Right lobe of liver (tissue), 4 donors: ENCODE measurements at regions not wholly inside any gene's neighbourhood (a gene's known extent, or its start where the extent isn't known, plus 50 kb on each side); places are given as distances from the start of the nearest gene placed in this dataset.

ENCODE experiments used
- CTCF ChIP-seq, 4 donors: fragments of 200-600 bp in 3 of 4; fragments of 450-650 bp in 1 of 4; IDR thresholded peaks; one replicate each; pipeline versions ENCODE4 v1.5.1 to v1.8.0; 2016 to 2022; ENCODE audit warnings: antibody characterized with exemption in 4 of 4, mild to moderate bottlenecking in 2 of 4
- POLR2A ChIP-seq: fragments of 450-650 bp; IDR thresholded peaks from one replicate; pipeline ENCODE4 v1.6.1; 2017; ENCODE audit warnings: antibody characterized with exemption, mild to moderate bottlenecking
- donor health status: DM: no; HTN: no; CAD: no.
- donor health status: DM: no; HTN: no; CAD: no.
- donor health status: DM: no; HTN: yes; CAD: no.

DNA sequence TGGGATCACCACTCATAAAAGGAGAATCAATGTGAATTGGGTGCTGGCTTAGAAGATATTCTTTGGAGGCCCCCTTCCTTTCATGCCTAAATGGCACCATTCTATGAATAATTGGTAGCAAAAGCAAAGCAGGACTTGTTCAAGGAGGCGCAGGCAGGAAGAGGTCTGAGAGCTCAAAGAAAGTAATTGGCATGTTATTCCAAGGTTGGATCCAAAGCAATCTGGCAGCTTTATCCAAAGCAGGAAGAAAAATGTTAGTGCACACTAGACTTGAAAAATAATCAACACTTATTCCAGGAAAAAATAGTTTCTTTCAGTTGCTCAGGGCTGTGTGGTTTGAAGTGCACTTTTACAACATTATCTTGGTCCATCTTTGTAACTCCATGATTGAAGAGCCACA, 326.4 kb downstream of the NUAK1 start:
- TF ChIP-seq CTCF (IDR thresholded peaks at IDR 0.05) (no peak), POLR2A (no peak)
